GM18520 (cell line): ENCODE measurements at regions not wholly inside any gene's neighbourhood (a gene's known extent, or its start where the extent isn't known, plus 50 kb on each side); places are given as distances from the start of the nearest gene placed in this dataset.

Source experiments
- ATAC-seq: cut with Tn5 transposase; IDR thresholded peaks from one replicate; pipeline ENCODE4 v1.9.1; 2021; ENCODE audit not compliant: unreplicated experiment

- no peak for ATAC-seq
Measured at GRCh38 chr2:15874854-15875804, 65.2 kb upstream of the MYCN start.

- ATAC-seq, result no peak
Measured at GRCh38 chr2:15875969-15876705, 64.2 kb upstream of the MYCN start.

DNA sequence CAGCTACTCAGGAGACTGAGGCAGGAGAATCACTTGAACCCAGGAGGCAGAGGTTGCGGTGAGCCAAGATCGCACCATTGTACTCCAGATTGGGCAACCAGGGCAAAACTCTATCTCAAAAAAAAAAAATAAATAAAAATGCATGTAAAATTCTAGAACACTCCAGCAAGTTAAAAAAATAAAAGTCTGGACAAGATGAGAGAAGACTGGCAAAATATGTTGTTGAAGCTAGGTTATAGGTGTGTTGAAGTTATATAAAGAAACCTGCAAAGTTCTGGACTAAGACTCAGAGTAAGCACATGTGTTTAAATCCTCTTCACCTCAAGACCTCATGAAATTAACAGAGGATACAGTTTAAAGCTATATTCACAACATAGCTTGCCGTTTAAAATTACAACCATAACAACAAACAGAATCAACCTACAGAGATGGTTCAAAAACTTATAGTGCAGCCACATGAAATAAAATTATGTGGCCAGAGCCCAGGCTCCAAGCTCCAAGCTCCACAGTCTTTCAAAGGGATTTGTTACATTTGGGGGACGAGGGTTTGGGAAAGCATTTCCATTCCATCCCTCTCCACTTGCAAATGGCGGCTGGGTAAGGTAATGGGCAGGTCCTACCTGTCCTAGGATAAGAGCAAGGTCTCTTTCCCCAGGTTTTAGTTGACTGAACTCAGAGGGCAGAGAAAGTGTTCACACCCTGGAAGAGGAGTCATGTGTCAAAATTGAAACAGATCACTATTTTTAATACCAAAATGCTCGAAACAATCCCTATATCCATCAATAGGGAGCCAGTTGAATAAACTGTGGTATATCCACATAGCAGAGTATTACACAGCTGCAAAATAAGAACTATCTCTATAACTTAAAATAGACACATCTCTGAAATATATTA lies 59.9 kb upstream of the MYCN start:
- ATAC-seq, result no peak

- no peak for ATAC-seq
Measured at GRCh38 chr2:15881120-15881433, 59.3 kb upstream of the MYCN start.

DNA sequence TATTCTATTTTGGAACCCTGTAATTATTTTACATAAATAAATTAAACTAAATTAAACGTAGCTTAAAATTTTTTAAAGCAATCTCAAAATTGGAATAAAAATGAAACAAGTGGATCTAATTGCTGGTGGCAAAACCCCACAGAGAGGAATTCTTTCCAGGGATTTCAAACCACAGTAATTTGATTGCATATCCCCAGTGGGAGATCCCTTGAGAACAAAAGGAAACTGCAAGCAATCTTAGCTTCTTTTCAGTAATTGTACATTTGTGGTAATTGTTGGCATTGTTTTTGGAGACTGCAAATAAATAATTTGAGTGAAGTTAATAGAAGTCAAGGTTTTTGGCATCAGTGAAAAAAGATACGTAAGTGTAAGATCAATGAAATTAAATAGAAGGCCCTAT lies 58.7 kb upstream of the MYCN start:
- no peak for ATAC-seq

- no peak for ATAC-seq
Measured at GRCh38 chr2:15882761-15883497, 57.4 kb upstream of the MYCN start.

DNA sequence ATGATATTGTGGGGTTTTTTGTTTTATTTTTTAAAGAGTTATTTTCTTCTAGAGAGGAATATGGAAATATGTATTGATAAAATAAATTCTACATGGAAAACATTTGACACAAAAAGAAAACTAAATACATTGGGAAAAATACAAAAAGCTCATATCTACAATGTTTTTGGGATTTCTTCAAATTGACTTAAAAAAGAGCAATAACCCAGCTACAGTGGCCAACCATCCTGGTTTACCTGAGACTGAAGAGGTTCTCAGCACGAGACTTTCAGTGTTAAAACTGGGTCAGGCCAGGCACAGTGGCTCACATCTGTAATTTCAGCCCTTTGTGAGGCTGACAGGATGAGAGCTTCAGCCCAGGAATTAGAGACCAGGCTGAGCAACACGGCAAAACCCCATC lies 56.7 kb upstream of the MYCN start:
- ATAC-seq, result no peak

GRCh38 chr2:15884790-15885189 lies 55.6 kb upstream of the MYCN start:
- no peak for ATAC-seq

DNA sequence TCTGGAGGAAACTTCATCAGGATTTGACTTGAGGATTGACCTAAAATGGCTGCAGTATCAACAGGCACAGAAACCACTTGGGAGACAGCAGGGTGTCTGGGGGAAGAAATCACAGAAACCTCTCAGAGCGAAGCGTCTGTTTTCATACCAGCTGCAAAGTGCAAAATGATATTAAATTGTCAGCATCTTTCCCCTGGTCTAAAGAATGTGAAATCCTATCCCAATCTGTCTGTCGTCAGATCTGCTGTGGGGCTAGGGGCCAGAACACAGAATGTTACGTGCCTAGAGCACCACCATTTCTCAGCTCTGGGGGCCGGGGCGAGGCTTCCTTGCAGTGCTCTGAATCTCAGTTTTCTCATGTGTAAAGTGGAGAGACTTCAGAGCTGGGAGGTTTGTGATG lies 54.1 kb upstream of the MYCN start:
- no peak for ATAC-seq

DNA sequence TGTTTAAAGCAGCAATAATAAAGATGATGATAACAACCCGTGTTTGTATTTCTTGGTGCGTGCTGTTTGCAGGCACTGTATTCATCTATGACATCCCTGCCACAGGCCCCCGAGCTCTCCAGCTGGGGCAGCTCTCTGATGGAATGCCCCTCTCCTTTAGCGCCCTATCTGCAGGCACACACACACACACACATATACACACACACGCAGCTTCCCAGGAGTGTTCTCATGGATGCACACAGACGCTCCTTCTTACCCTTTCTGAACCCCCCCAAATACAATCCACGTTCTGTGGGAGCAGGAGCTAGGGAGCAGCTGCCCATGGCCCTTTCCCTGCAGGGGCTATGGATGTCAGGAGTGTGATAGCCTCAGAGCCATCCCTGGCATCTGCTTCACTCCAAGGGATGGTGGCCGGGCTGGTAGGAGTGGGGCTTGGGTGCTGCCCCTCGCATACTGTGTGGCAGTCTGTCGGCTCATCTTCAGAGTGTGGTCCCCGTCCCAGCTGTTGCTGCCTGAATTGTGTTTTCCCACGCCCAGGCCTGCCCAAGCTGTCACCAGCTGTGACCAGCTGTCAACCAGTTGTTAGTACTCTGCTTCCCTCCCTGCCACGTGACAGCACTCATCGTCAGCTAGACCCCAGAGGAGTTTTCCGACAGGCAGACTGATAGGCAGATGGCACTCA lies 50.8 kb upstream of the MYCN start:
- no peak for ATAC-seq

- no peak for ATAC-seq
Measured at GRCh38 chr2:15890124-15890754, 50.1 kb upstream of the MYCN start.
